Esophagus muscularis mucosa (tissue), 4 donors: ENCODE measurements at regions not wholly inside any gene's neighbourhood (a gene's known extent, or its start where the extent isn't known, plus 50 kb on each side); places are given as distances from the start of the nearest gene placed in this dataset.

ENCODE experiments used
- DNase-seq: peaks from one replicate; pipeline ENCODE4 v3.0.0-alpha.2; 2017; ENCODE audit errors: extremely low spot score
- H3K27ac ChIP-seq, 4 donors: fragments of 200-600 bp; sonication (generic); replicated peaks in 1 of 4; 1 replicate in 3 of 4; 2 replicates in 1 of 4; pipeline ENCODE4 v1.5.1; 2016 to 2019; ENCODE audit warnings: mild to moderate bottlenecking in 1 of 4
- H3K27me3 ChIP-seq, 4 donors: fragments of 200-600 bp; sonication (generic); one replicate each; pipeline versions ENCODE4 v1.5.1 to v1.6.0; 2016 to 2019
- H3K36me3 ChIP-seq, 4 donors: fragments of 200-600 bp; sonication (generic); one replicate each; pipeline ENCODE4 v1.5.1; 2016 to 2019
- H3K4me1 ChIP-seq, 4 donors: fragments of 200-600 bp; sonication (generic); one replicate each; pipeline ENCODE4 v1.5.1; 2016 to 2019
- H3K4me3 ChIP-seq, 4 donors: fragments of 200-600 bp; sonication (generic); 1 replicate in 2 of 4; 2 replicates in 2 of 4; pipeline ENCODE4 v1.5.1; 2016 to 2019; ENCODE audit warnings: mild to moderate bottlenecking in 4 of 4, moderate library complexity in 1 of 4
- H3K9me3 ChIP-seq, 4 donors: fragments of 200-600 bp; sonication (generic); 1 replicate in 3 of 4; 2 replicates in 1 of 4; pipeline ENCODE4 v1.5.1; 2016 to 2019
- CTCF ChIP-seq, 3 experiments: fragments of 200-600 bp in 2 of 3; fragments of 450-650 bp in 1 of 3; sonication (generic) in 2 of 3; IDR thresholded peaks; one replicate each; pipeline ENCODE4 v1.5.1; 2017 to 2019; ENCODE audit warnings: antibody characterized with exemption in 3 of 3, mild to moderate bottlenecking in 2 of 3, moderate library complexity in 1 of 3
- EP300 ChIP-seq: sonication (generic); formaldehyde crosslinking; IDR thresholded peaks from one replicate; pipeline ENCODE4 v1.6.1; 2017; ENCODE audit warnings: antibody characterized with exemption
- POLR2A ChIP-seq: fragments of 450-650 bp; IDR thresholded peaks from one replicate; pipeline ENCODE4 v1.6.1; 2017; ENCODE audit warnings: antibody characterized with exemption, moderate library complexity, mild to moderate bottlenecking, low read depth
- POLR2AphosphoS5 ChIP-seq, 2 donors: sonication (generic); formaldehyde crosslinking; IDR thresholded peaks; one replicate each; pipeline ENCODE4 v1.6.1; 2017; ENCODE audit warnings: antibody characterized with exemption in 2 of 2
- WGBS: methylation state at CpG from one replicate; pipeline ENCODE4 v1.1.5; 2018; 5-methylcytosine and 5-hydroxymethylcytosine counted together
- intact Hi-C: fragments of 100-400 bp; cut with DNase I; formaldehyde crosslinking; loops from one replicate; pipeline ENCODE4 v1.15.1; 2023

- Histone ChIP-seq H3K4me1 (peaks cover 0 to 4% (median 2%) of the 10 kb centered on the region in 4 donors), H3K27me3 (no peaks in the 10 kb centered on the region), H3K4me3 (no peak overlapping the region), H3K27ac (no peak overlapping the region), H3K36me3 (no peaks in the 10 kb centered on the region), H3K9me3 (no peaks in the 10 kb centered on the region)
- intact Hi-C loops, result no loop called here
- WGBS, result 78% methylated on average over 8 of the region's 8 CpGs
- TF ChIP-seq EP300, result no peak
- TF ChIP-seq POLR2AphosphoS5 (IDR thresholded peaks at IDR 0.05), result no peak
- no peak for TF ChIP-seq CTCF (IDR thresholded peaks at IDR 0.05)
- no peak for TF ChIP-seq POLR2A
- DNase-seq, result no peak
Observed at GRCh38 chr15:81948222-81948621, 97.6 kb downstream of the MEX3B start.

- Histone ChIP-seq H3K36me3 (no peaks in the 10 kb centered on the region), H3K27ac (no peak overlapping the region), H3K4me3 (no peak overlapping the region), H3K9me3 (no peaks in the 10 kb centered on the region), H3K4me1 (peaks cover 0 to 4% (median 2%) of the 10 kb centered on the region in 4 donors), H3K27me3 (no peaks in the 10 kb centered on the region)
- no peak for TF ChIP-seq EP300
- TF ChIP-seq POLR2A, result no peak
- no peak for TF ChIP-seq POLR2AphosphoS5 (IDR thresholded peaks at IDR 0.05)
- no peak for TF ChIP-seq CTCF (IDR thresholded peaks at IDR 0.05)
- WGBS, result 64% methylated on average over 2 of the region's 2 CpGs
- DNase-seq, result no peak
- intact Hi-C loops, result no loop called here
Observed at GRCh38 chr15:81947548-81947947, 98.3 kb downstream of the MEX3B start.

GRCh38 chr15:81945014-81945615 lies 100.7 kb downstream of the MEX3B start:
- TF ChIP-seq EP300, result no peak
- no peak for TF ChIP-seq POLR2AphosphoS5 (IDR thresholded peaks at IDR 0.05)
- no peak for TF ChIP-seq POLR2A
- TF ChIP-seq CTCF (IDR thresholded peaks at IDR 0.05), result no peak
- H3K4me3 ChIP-seq, result no peak overlapping the region
- intact Hi-C loops, result no loop called here
- WGBS, result 84% methylated on average over 6 of the region's 6 CpGs
- H3K27ac ChIP-seq, result no peak overlapping the region
- H3K27me3 ChIP-seq, result no peaks in the 10 kb centered on the region
- DNase-seq, result no peak
- H3K36me3 ChIP-seq, result no peaks in the 10 kb centered on the region
- no peaks in the 10 kb centered on the region for H3K4me1 ChIP-seq
- peaks cover 0 to 5% (median 2%) of the 10 kb centered on the region in 4 donors for H3K9me3 ChIP-seq

- no peak for DNase-seq
- TF ChIP-seq POLR2AphosphoS5 (IDR thresholded peaks at IDR 0.05) (no peak), EP300 (no peak), POLR2A (no peak), CTCF (IDR thresholded peaks at IDR 0.05) (no peak)
- H3K27ac ChIP-seq, result no peak overlapping the region
- no peaks in the 10 kb centered on the region for H3K4me1 ChIP-seq
- intact Hi-C loops, result no loop called here
- H3K27me3 ChIP-seq, result no peaks in the 10 kb centered on the region
- peaks cover 0 to 12% (median 6%) of the 10 kb centered on the region in 4 donors for H3K9me3 ChIP-seq
- no peaks in the 10 kb centered on the region for H3K36me3 ChIP-seq
- H3K4me3 ChIP-seq, result no peak overlapping the region
- WGBS, result 84% methylated on average over 3 of the region's 3 CpGs
Observed at GRCh38 chr15:81942655-81943195, 103.1 kb downstream of the MEX3B start.

- intact Hi-C loops, result no loop called here
- no peak overlapping the region for H3K4me3 ChIP-seq
- DNase-seq, result no peak
- peaks cover 0 to 12% (median 6%) of the 10 kb centered on the region in 4 donors for H3K9me3 ChIP-seq
- no peak for TF ChIP-seq POLR2A
- TF ChIP-seq CTCF (IDR thresholded peaks at IDR 0.05), result no peak
- H3K27me3 ChIP-seq, result no peaks in the 10 kb centered on the region
- H3K27ac ChIP-seq, result no peak overlapping the region
- WGBS, result 71% methylated on average over 1 of the region's 1 CpG
- no peaks in the 10 kb centered on the region for H3K4me1 ChIP-seq
- H3K36me3 ChIP-seq, result no peaks in the 10 kb centered on the region
Observed at GRCh38 chr15:81942157-81942556, 103.7 kb downstream of the MEX3B start.
